ENCODE measurements at regions not wholly inside any gene's neighbourhood (a gene's known extent, or its start where the extent isn't known, plus 50 kb on each side); places are given as distances from the start of the nearest gene placed in this dataset.

DNA sequence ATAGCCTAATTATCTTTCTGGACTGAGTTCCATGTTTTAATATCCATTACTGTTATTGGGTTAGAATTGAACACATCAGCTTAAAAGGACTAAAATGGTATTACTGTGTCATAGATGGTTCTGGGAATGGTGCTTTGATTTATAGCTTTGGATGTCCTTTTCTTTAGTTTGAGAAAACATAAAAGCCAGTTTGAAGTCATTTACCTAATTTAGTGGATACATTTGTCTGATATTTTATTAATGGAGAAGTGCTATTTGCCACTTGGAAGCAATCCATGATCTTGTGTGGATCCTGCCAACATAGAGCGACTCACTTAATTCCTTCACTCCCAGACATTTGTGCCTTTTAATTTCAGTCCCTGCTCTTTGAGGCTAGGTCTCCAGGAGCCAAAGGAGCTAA, 212.4 kb upstream of the PACRGL start:
- H3K27ac ChIP-seq (ENCODE audit: low read depth in 2 of 2, low read length in 1 of 2), result no peak overlapping the region
- H3K36me3 ChIP-seq (ENCODE audit: control insufficient read depth in 2 of 2, insufficient read depth in 2 of 2, low read length in 1 of 2), result no peaks in the 10 kb centered on the region
- WGBS, 2 donors, result 29 to 35% methylated on average over 1 of the region's 1 CpG
- H3K4me3 ChIP-seq (ENCODE audit: low read depth in 1 of 2, low read length in 2 of 2), result no peak overlapping the region
- H3K9me3 ChIP-seq (ENCODE audit: control insufficient read depth in 2 of 2, insufficient read depth in 1 of 2, low read depth in 1 of 2, low read length in 1 of 2), result no peaks in the 10 kb centered on the region
- H3K27me3 ChIP-seq (ENCODE audit: control insufficient read depth in 1 of 2, insufficient read depth in 2 of 2, low read length in 2 of 2), result no peaks in the 10 kb centered on the region
- no peaks in the 10 kb centered on the region for H3K4me1 ChIP-seq (ENCODE audit: control insufficient read depth in 2 of 2, insufficient read depth in 2 of 2, low read length in 1 of 2)

DNA sequence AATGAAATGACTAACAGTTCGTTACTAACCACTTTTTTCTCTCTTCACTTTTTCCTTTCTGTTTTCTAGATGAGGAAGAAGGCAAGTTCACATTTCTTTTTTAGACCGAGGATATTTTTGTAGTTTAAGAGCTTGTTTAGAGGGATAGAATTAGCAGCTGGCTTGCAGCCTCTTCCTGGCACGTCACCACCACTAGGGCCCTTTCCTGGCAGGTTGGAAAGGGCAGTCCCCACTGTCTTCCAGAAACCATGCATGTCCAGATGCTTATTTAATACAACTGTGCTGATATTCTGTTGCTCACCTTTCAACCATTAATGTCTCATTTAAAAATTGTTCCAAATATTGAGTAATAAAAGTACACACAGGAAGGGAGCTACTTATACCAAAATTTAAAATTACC, 209.5 kb upstream of the PACRGL start:
- no peak overlapping the region for H3K27ac ChIP-seq (ENCODE audit: low read depth in 2 of 2, low read length in 1 of 2)
- H3K9me3 ChIP-seq (ENCODE audit: control insufficient read depth in 2 of 2, insufficient read depth in 1 of 2, low read depth in 1 of 2, low read length in 1 of 2), result no peaks in the 10 kb centered on the region
- H3K36me3 ChIP-seq (ENCODE audit: control insufficient read depth in 2 of 2, insufficient read depth in 2 of 2, low read length in 1 of 2), result no peaks in the 10 kb centered on the region
- 47 to 51% methylated on average over 3 of the region's 3 CpGs for WGBS, 2 donors
- H3K4me1 ChIP-seq (ENCODE audit: control insufficient read depth in 2 of 2, insufficient read depth in 2 of 2, low read length in 1 of 2), result no peaks in the 10 kb centered on the region
- H3K4me3 ChIP-seq (ENCODE audit: low read depth in 1 of 2, low read length in 2 of 2), result no peak overlapping the region
- H3K27me3 ChIP-seq (ENCODE audit: control insufficient read depth in 1 of 2, insufficient read depth in 2 of 2, low read length in 2 of 2), result no peaks in the 10 kb centered on the region

DNA sequence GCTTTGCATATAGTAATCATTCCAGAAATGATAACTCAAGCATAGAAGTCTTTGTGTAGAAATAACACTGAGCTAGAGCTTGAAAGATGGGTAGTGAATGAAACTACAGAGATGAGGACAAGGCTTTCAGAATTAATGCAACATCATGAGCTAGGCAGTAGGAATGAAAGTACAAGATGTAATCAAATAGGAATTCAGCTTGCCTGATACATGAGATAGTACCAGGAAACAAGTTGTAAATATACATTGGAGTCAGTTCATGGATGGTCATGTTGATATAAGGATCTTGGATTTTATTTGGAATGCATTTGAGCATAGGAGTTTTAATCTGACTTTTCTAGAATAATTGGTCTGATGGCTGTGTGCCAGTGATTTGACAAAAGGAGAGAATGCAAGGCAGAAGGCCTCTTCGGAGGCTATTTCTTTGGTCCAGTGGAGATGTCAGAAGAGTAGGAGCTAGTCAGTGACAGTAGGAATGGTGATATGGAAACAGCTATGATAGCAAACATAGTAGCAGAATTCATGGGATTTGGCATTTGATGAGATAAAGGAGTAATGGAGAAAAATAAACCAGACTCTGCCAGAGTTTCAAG, 206.4 kb upstream of the PACRGL start:
- Histone ChIP-seq H3K4me3 (ENCODE audit: low read depth in 1 of 2, low read length in 2 of 2) (no peak overlapping the region), H3K9me3 (ENCODE audit: control insufficient read depth in 2 of 2, insufficient read depth in 1 of 2, low read depth in 1 of 2, low read length in 1 of 2) (no peaks in the 10 kb centered on the region), H3K27ac (ENCODE audit: low read depth in 2 of 2, low read length in 1 of 2) (no peak overlapping the region), H3K36me3 (ENCODE audit: control insufficient read depth in 2 of 2, insufficient read depth in 2 of 2, low read length in 1 of 2) (no peaks in the 10 kb centered on the region), H3K27me3 (ENCODE audit: control insufficient read depth in 1 of 2, insufficient read depth in 2 of 2, low read length in 2 of 2) (no peaks in the 10 kb centered on the region), H3K4me1 (ENCODE audit: control insufficient read depth in 2 of 2, insufficient read depth in 2 of 2, low read length in 1 of 2) (no peaks in the 10 kb centered on the region)
- 72 to 79% methylated on average over 1 of the region's 1 CpG for WGBS, 2 donors

DNA sequence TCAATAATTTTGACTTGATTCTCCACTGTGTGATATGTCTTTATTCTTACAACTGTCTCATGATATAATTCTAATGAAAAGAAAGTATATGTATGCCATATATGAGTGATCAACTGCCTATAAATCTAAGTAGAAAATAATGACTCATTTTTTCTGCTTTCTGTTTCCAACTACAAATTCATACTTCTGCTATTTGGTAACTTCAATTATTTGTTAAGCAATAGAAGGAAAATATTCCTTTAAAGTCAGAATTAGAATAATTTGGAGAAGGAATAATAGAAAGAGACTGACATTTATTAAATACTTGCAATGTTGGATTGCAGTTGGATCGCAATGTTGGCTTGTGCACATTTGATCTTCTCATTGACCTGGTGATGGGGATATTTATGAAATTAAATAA, 204.2 kb upstream of the PACRGL start:
- WGBS, 2 donors, result 80 to 99% methylated on average over 1 of the region's 1 CpG

DNA sequence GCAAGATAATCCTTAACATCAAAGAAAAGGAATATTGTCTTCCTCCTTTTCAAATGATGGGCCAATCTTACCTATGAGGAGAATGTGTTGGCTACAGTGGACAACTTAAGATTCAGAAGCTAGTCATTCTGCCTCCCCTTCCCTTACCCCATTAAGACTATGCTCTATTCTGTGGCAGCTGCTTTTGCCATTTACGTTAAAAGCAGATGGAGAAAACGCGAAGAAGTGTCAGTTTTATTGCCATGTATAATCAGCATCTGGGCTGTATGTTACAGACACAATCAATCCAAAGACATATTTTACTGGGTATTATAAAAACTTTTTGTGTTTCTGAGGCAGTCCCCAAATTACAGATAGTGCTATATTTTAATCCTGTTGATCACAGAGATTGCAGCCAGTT, 196.1 kb upstream of the PACRGL start:
- no peaks in the 10 kb centered on the region for H3K27me3 ChIP-seq (ENCODE audit: control insufficient read depth in 1 of 2, insufficient read depth in 2 of 2, low read length in 2 of 2)
- 72 to 87% methylated on average over 3 of the region's 3 CpGs for WGBS, 2 donors
- no peaks in the 10 kb centered on the region for H3K4me1 ChIP-seq (ENCODE audit: control insufficient read depth in 2 of 2, insufficient read depth in 2 of 2, low read length in 1 of 2)

More for the DNA sequence above, 204.2 kb upstream of the PACRGL start:
- Histone ChIP-seq H3K27ac (ENCODE audit: low read depth in 2 of 2, low read length in 1 of 2) (no peak overlapping the region), H3K4me3 (ENCODE audit: low read depth in 1 of 2, low read length in 2 of 2) (no peak overlapping the region), H3K4me1 (ENCODE audit: control insufficient read depth in 2 of 2, insufficient read depth in 2 of 2, low read length in 1 of 2) (no peaks in the 10 kb centered on the region), H3K9me3 (ENCODE audit: control insufficient read depth in 2 of 2, insufficient read depth in 1 of 2, low read depth in 1 of 2, low read length in 1 of 2) (no peaks in the 10 kb centered on the region), H3K36me3 (ENCODE audit: control insufficient read depth in 2 of 2, insufficient read depth in 2 of 2, low read length in 1 of 2) (no peaks in the 10 kb centered on the region), H3K27me3 (ENCODE audit: control insufficient read depth in 1 of 2, insufficient read depth in 2 of 2, low read length in 2 of 2) (no peaks in the 10 kb centered on the region)

DNA sequence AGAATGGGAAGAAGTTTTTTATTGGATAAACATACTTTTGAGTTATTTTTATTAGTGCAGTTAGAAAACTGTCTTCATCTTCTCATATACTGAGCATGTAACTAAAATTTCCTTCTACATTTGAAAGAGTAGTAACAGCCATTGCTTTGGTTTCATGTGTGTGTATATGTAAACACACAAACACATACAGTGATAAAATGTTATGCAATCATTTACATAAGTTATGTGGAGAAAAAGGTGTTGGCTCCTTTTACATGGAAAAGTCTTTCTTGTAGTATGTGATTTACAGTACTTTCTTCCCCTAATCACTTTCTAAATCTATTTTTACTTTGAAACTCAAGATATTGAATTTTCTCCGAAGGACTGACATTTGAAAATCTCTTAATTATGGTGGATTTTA, 194.3 kb upstream of the PACRGL start:
- 80 to 93% methylated on average over 1 of the region's 1 CpG for WGBS, 2 donors

More for the DNA sequence above, 196.1 kb upstream of the PACRGL start:
- Histone ChIP-seq H3K4me3 (ENCODE audit: low read depth in 1 of 2, low read length in 2 of 2) (no peak overlapping the region), H3K27ac (ENCODE audit: low read depth in 2 of 2, low read length in 1 of 2) (no peak overlapping the region), H3K9me3 (ENCODE audit: control insufficient read depth in 2 of 2, insufficient read depth in 1 of 2, low read depth in 1 of 2, low read length in 1 of 2) (no peaks in the 10 kb centered on the region), H3K36me3 (ENCODE audit: control insufficient read depth in 2 of 2, insufficient read depth in 2 of 2, low read length in 1 of 2) (no peaks in the 10 kb centered on the region)

DNA sequence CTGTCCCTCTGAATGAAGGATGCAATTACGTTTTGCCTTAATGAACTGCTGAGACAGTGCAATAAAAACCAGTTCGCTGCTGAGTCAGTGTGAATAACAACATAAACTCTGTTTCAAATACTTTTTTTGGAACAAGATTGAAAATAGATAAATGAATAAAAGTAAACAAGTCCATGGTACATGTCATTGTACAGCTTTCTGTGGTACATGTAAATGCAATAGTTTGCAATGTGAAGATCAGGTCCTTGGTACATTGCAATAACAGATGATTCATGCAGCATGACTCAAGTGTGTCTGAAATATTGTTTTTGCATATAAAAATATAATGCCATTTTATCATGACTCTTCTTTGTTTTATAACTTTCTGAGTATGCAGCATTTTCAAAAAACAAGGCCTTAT, 193.4 kb upstream of the PACRGL start:
- Histone ChIP-seq H3K27me3 (ENCODE audit: control insufficient read depth in 1 of 2, insufficient read depth in 2 of 2, low read length in 2 of 2) (no peaks in the 10 kb centered on the region), H3K9me3 (ENCODE audit: control insufficient read depth in 2 of 2, insufficient read depth in 1 of 2, low read depth in 1 of 2, low read length in 1 of 2) (no peaks in the 10 kb centered on the region), H3K27ac (ENCODE audit: low read depth in 2 of 2, low read length in 1 of 2) (no peak overlapping the region), H3K4me1 (ENCODE audit: control insufficient read depth in 2 of 2, insufficient read depth in 2 of 2, low read length in 1 of 2) (no peaks in the 10 kb centered on the region), H3K4me3 (ENCODE audit: low read depth in 1 of 2, low read length in 2 of 2) (no peak overlapping the region), H3K36me3 (ENCODE audit: control insufficient read depth in 2 of 2, insufficient read depth in 2 of 2, low read length in 1 of 2) (no peaks in the 10 kb centered on the region)
- 70 to 83% methylated on average over 2 of the region's 2 CpGs for WGBS, 2 donors

More for the DNA sequence above, 194.3 kb upstream of the PACRGL start:
- H3K27ac ChIP-seq (ENCODE audit: low read depth in 2 of 2, low read length in 1 of 2), result no peak overlapping the region
- no peaks in the 10 kb centered on the region for H3K4me1 ChIP-seq (ENCODE audit: control insufficient read depth in 2 of 2, insufficient read depth in 2 of 2, low read length in 1 of 2)
- no peaks in the 10 kb centered on the region for H3K9me3 ChIP-seq (ENCODE audit: control insufficient read depth in 2 of 2, insufficient read depth in 1 of 2, low read depth in 1 of 2, low read length in 1 of 2)
- H3K36me3 ChIP-seq (ENCODE audit: control insufficient read depth in 2 of 2, insufficient read depth in 2 of 2, low read length in 1 of 2), result no peaks in the 10 kb centered on the region
- H3K27me3 ChIP-seq (ENCODE audit: control insufficient read depth in 1 of 2, insufficient read depth in 2 of 2, low read length in 2 of 2), result no peaks in the 10 kb centered on the region
- no peak overlapping the region for H3K4me3 ChIP-seq (ENCODE audit: low read depth in 1 of 2, low read length in 2 of 2)

DNA sequence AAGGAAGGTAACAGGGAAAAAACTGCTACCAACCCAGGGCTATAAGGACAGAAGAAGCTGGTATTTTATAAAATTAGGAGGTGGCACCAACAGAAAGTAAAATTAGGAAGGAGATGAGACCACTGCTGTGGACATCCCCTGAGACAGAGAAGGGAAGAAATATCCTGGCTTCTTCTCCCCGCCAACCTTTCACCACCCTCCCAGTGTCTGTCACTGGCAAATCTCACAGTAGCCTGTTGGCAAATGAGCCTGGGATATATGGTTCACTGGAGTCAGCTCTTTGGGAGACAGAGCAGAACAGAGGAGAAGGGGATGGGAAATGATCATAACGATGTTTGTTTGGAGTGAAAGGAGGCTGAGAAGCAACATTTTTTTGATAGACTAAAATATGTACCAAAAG, 190.9 kb upstream of the PACRGL start:
- Histone ChIP-seq H3K9me3 (ENCODE audit: control insufficient read depth in 2 of 2, insufficient read depth in 1 of 2, low read depth in 1 of 2, low read length in 1 of 2) (no peaks in the 10 kb centered on the region), H3K36me3 (ENCODE audit: control insufficient read depth in 2 of 2, insufficient read depth in 2 of 2, low read length in 1 of 2) (no peaks in the 10 kb centered on the region), H3K4me3 (ENCODE audit: low read depth in 1 of 2, low read length in 2 of 2) (no peak overlapping the region), H3K27me3 (ENCODE audit: control insufficient read depth in 1 of 2, insufficient read depth in 2 of 2, low read length in 2 of 2) (no peaks in the 10 kb centered on the region), H3K4me1 (ENCODE audit: control insufficient read depth in 2 of 2, insufficient read depth in 2 of 2, low read length in 1 of 2) (no peaks in the 10 kb centered on the region), H3K27ac (ENCODE audit: low read depth in 2 of 2, low read length in 1 of 2) (no peak overlapping the region)
- WGBS, 2 donors, result 84 to 88% methylated on average over 2 of the region's 2 CpGs

DNA sequence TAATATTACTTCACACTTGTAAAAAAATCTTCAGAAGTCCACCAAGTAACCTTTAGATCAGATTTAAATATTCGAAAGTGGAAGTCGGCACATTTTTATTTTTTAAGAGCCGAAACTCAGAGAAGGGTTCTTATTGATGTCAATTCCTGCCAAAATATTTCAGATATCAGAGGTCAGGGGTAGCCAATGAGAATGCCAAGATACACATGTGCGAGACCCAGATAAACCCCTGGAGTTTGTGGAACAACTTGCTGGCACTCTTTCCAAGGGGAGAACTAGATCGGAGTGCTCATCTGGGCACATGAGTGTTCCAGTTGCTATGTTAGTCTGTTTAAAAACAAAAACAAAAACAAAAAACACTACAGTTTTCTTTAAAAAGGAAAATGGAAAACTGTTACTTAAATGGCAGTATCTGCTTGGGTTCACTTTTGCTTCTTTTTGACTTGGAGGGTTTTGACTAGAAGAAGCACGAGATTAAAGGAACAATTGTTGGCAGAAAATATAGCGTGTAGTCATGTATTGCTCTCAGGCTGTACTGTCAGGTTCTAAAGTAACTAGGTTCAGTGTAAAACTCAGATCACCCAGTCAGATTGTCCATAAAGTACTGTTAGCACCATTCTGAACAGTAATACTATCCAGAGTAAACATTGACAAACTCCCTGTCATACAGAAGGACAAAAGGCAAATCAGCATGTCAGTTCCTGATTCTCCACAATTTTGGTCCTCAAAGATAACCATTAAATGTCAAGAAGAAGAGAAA, 188.0 kb upstream of the PACRGL start:
- H3K27ac ChIP-seq (ENCODE audit: low read depth in 2 of 2, low read length in 1 of 2), result no peak overlapping the region
- H3K36me3 ChIP-seq (ENCODE audit: control insufficient read depth in 2 of 2, insufficient read depth in 2 of 2, low read length in 1 of 2), result no peaks in the 10 kb centered on the region
- H3K4me3 ChIP-seq (ENCODE audit: low read depth in 1 of 2, low read length in 2 of 2), result no peak overlapping the region
- no peaks in the 10 kb centered on the region for H3K4me1 ChIP-seq (ENCODE audit: control insufficient read depth in 2 of 2, insufficient read depth in 2 of 2, low read length in 1 of 2)
- H3K9me3 ChIP-seq (ENCODE audit: control insufficient read depth in 2 of 2, insufficient read depth in 1 of 2, low read depth in 1 of 2, low read length in 1 of 2), result no peaks in the 10 kb centered on the region
- no peaks in the 10 kb centered on the region for H3K27me3 ChIP-seq (ENCODE audit: control insufficient read depth in 1 of 2, insufficient read depth in 2 of 2, low read length in 2 of 2)
- WGBS, 2 donors, result 83 to 86% methylated on average over 7 of the region's 7 CpGs

DNA sequence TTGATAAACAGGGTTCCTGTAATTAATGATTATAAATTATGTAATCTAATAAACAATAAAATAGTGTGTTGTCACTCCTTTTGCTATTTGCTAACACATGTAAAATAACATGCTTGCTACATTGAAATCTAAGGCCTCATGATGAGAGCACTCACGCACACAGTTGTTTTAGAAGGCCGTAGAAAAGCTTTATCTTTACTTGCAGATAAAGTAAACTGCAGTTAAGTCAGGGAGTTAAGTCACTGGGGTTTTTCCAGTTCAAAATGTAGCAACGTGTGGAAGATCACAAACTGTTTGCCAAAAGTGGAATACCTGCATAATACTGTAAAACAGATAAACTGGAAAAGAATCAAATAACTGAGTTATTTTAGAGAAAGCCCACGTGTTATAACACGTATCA, 187.3 kb upstream of the PACRGL start:
- Histone ChIP-seq H3K4me1 (ENCODE audit: control insufficient read depth in 2 of 2, insufficient read depth in 2 of 2, low read length in 1 of 2) (no peaks in the 10 kb centered on the region), H3K4me3 (ENCODE audit: low read depth in 1 of 2, low read length in 2 of 2) (no peak overlapping the region), H3K36me3 (ENCODE audit: control insufficient read depth in 2 of 2, insufficient read depth in 2 of 2, low read length in 1 of 2) (no peaks in the 10 kb centered on the region), H3K27ac (ENCODE audit: low read depth in 2 of 2, low read length in 1 of 2) (no peak overlapping the region), H3K27me3 (ENCODE audit: control insufficient read depth in 1 of 2, insufficient read depth in 2 of 2, low read length in 2 of 2) (no peaks in the 10 kb centered on the region), H3K9me3 (ENCODE audit: control insufficient read depth in 2 of 2, insufficient read depth in 1 of 2, low read depth in 1 of 2, low read length in 1 of 2) (no peaks in the 10 kb centered on the region)
- WGBS, 2 donors, result 56 to 57% methylated on average over 5 of the region's 5 CpGs
